IPS DF 6.9 (cell line): ENCODE measurements at regions not wholly inside any gene's neighbourhood (a gene's known extent, or its start where the extent isn't known, plus 50 kb on each side); places are given as distances from the start of the nearest gene placed in this dataset.

Source experiments
- DNase-seq: peaks from one replicate; pipeline ENCODE4 v3.0.0-alpha.2; 2013; ENCODE audit warnings: low read depth, low spot score
- H3K27ac ChIP-seq: one replicate; pipeline ENCODE4 v1.5.1; 2013; ENCODE audit warnings: low read length, control low read depth
- H3K27me3 ChIP-seq: 2 replicates; pipeline ENCODE4 v1.6.1; 2013; ENCODE audit warnings: mild to moderate bottlenecking, low read length; ENCODE audit not compliant: control insufficient read depth, insufficient read depth
- H3K36me3 ChIP-seq: 2 replicates; pipeline ENCODE4 v1.6.1; 2013; ENCODE audit warnings: low read length; ENCODE audit not compliant: control insufficient read depth, insufficient read depth
- H3K4me1 ChIP-seq: 2 replicates; pipeline ENCODE4 v1.6.1; 2013; ENCODE audit warnings: low read length; ENCODE audit not compliant: control insufficient read depth, insufficient read depth
- H3K4me3 ChIP-seq: 2 replicates; pipeline ENCODE4 v1.5.1; 2013; ENCODE audit warnings: mild to moderate bottlenecking, low read length
- H3K9me3 ChIP-seq: 2 replicates; pipeline ENCODE4 v1.6.1; 2013; ENCODE audit warnings: low read length, inconsistent platforms; ENCODE audit not compliant: control insufficient read depth, insufficient read depth
- WGBS: extraction: QIAGEN DNeasy Blood & Tissue Kit; methylation state at CpG from one replicate; pipeline ENCODE4 v1.1.7; 2013; ENCODE audit warnings: mixed read lengths, missing lambda C conversion rate; ENCODE audit not compliant: insufficient read length, insufficient coverage; 5-methylcytosine and 5-hydroxymethylcytosine counted together

DNA sequence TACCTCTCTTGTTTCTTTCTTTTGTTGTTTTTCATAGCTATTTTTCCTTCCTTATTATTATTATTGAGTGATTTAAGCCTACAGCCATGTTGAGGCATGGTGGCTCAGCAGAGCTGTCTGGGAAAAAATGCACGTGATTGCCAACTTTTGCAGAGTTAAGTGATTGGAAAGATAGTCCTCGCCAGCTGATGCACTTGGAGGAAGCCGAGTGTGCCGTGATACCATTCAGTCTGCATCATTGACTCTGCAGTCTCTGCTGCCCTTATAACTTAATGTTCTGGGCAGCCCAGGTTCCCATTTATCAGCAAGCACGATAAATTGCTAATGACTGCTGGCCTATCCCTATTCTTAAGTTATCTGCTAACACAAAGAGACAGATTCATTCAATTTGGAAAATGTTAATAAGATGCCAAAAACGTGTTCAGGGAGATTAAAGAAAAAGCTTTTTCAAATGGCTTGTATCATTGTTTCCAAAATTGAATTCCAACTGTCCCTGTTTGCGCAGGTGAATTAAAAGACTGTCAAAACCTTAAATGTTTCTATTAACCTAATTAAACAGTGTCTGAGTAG, 232.9 kb upstream of the NPY start:
- Histone ChIP-seq H3K4me3 (no peak overlapping the region), H3K4me1 (no peaks in the 10 kb centered on the region), H3K9me3 (no peaks in the 10 kb centered on the region), H3K27ac (no peak overlapping the region), H3K36me3 (no peaks in the 10 kb centered on the region), H3K27me3 (no peaks in the 10 kb centered on the region)
- WGBS: no CpG with 5 or more reads among the region's 7 CpGs
- no peak for DNase-seq

DNA sequence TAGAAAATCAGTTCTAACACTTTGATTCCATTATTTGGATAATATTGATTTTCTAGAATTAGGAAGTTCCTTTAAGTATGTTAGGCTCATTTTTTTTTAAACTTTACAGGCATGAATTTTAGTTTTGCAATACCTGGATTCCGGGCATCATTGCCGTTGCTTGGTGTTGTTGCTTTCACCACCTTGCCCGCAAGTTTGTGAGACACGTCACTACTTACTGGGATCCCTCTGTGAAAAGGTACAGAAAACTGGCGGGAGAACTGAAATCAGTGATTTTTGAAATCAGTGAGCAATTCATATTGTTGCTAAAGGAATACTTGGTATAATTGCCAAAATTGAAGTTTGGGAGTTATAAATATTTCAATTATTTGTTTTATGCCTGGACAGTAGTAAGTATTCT, 232.3 kb upstream of the NPY start:
- no CpG with 5 or more reads among the region's 5 CpGs for WGBS
- Histone ChIP-seq H3K4me3 (no peak overlapping the region), H3K36me3 (no peaks in the 10 kb centered on the region), H3K9me3 (no peaks in the 10 kb centered on the region), H3K27me3 (no peaks in the 10 kb centered on the region), H3K4me1 (no peaks in the 10 kb centered on the region), H3K27ac (no peak overlapping the region)
- DNase-seq: no peak

DNA sequence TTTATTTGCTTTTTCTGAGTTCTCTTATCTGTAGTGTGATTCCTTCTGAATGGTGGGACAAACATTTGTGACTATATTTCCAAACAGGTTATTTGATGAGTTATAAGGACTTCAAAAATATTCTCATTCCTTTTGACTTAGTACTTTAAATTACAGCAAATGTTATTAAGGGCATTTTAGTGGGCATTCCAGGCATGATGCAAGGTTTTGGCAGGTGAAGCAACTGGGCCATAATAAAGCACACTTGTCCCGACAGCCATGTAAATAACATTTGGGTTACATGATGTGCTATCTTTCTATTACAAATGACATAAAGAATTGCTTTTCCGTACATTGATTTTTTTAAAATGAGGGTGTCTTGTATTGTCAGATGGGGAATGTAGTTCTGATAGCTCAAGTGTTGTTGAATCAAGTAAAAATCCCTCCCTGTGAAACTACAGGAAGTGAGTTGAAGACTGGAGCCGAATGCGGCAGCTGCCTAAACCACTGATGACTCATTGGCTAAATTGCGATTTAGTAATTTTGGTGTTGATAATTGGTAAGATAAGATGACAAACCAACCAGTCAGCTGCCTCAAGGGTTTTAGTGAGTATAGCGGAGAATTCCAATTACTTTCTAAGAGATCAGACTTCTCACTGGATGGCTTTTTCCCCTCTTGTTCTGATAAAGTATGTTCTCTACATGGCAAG, 231.3 kb upstream of the NPY start:
- no peak for DNase-seq
- WGBS: no CpG with 5 or more reads among the region's 6 CpGs
- no peaks in the 10 kb centered on the region for H3K27me3 ChIP-seq
- H3K9me3 ChIP-seq: no peaks in the 10 kb centered on the region
- no peaks in the 10 kb centered on the region for H3K4me1 ChIP-seq
- no peaks in the 10 kb centered on the region for H3K36me3 ChIP-seq
- H3K27ac ChIP-seq: no peak overlapping the region
- no peak overlapping the region for H3K4me3 ChIP-seq

DNA sequence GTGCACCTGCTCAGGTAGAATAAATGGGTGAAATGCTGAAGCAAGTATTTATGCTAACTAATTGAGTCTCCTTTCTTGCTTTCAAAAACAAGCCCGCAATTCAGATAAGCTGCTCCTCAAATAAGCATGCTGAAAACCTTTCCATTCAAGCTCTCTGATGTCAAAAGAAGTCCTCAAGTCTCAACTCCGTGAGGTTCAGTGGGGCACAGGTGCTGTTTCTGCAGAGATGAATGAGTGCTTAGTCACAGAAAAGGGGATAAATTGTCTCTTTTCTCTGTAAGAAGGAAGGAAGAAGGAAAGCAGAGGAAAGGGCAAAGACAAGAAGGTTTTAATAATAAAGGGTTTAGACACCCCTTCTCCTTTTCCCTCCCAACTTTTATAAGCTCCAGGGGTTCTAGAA, 229.8 kb upstream of the NPY start:
- Histone ChIP-seq H3K4me3 (no peak overlapping the region), H3K9me3 (no peaks in the 10 kb centered on the region), H3K36me3 (no peaks in the 10 kb centered on the region), H3K27ac (no peak overlapping the region), H3K4me1 (no peaks in the 10 kb centered on the region), H3K27me3 (no peaks in the 10 kb centered on the region)
- DNase-seq: no peak
- WGBS: no CpG with 5 or more reads among the region's 2 CpGs

DNA sequence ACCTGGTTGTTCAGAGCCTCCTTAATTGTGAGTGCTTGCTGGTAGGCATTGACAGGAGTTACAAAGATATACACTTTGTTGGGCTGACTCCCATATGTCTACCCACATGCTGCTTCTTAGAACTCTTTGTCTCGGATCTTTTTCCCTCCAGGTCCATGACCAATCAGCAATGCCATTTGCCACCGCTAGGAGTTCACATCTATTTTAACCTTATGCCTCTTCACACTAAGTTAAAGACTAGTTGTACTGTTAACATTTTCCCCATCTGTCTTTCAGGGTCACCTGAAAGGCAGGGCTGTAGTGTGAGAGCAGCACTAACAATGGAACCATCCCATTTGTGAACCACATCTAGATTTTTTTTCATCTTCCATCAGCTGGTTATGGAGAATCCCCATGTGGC, 226.7 kb upstream of the NPY start:
- no peak overlapping the region for H3K27ac ChIP-seq
- no peaks in the 10 kb centered on the region for H3K4me1 ChIP-seq
- WGBS: no CpG with 5 or more reads among the region's 2 CpGs
- no peak for DNase-seq
- H3K4me3 ChIP-seq: no peak overlapping the region
- no peaks in the 10 kb centered on the region for H3K36me3 ChIP-seq
- H3K27me3 ChIP-seq: no peaks in the 10 kb centered on the region
- no peaks in the 10 kb centered on the region for H3K9me3 ChIP-seq

DNA sequence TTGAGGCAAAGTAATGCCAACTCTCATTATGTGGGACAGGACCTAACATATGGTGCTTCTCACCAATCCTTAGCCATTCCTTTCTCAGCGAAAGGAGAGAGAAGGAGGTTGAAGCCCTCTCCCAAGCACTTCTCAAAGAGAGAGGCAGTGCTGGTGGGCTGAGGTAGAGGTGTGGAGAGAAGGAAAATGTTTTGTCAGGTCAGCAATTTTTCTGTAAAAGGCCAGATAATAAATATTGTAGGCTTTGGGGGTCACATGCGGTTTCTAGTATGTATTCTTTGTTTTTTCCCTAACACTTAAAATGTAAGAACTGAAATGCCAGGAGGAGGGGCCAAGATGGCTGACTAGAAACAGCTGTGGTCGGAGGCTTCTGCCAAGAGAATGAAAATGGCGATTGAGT, 225.0 kb upstream of the NPY start:
- no CpG with 5 or more reads among the region's 4 CpGs for WGBS
- Histone ChIP-seq H3K4me3 (no peak overlapping the region), H3K27ac (no peak overlapping the region), H3K9me3 (no peaks in the 10 kb centered on the region), H3K4me1 (no peaks in the 10 kb centered on the region), H3K27me3 (no peaks in the 10 kb centered on the region), H3K36me3 (no peaks in the 10 kb centered on the region)
- no peak for DNase-seq

DNA sequence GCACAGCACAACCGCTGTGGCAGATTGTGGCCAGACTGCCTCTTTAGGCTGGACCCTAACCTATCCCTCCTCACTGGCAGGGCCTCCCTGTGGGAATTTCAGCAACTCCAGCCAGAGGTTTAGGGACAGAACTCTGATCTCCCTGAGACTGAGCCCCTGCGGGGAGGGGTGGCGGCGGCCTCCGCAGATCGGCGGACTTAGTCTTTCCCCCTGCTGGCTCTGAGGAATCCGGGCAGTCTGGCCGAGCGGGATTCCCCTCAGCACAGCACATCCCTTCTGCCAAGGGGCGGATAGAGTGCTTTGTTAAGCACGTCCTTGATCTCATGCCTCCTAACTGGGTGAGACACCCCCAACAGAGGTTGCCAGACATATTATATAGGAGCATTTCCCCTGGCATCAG, 224.2 kb upstream of the NPY start:
- no peaks in the 10 kb centered on the region for H3K9me3 ChIP-seq
- H3K36me3 ChIP-seq: no peaks in the 10 kb centered on the region
- no peak for DNase-seq
- WGBS: no CpG with 5 or more reads among the region's 12 CpGs
- H3K27me3 ChIP-seq: no peaks in the 10 kb centered on the region
- H3K4me1 ChIP-seq: no peaks in the 10 kb centered on the region
- no peak overlapping the region for H3K4me3 ChIP-seq
- H3K27ac ChIP-seq: no peak overlapping the region

DNA sequence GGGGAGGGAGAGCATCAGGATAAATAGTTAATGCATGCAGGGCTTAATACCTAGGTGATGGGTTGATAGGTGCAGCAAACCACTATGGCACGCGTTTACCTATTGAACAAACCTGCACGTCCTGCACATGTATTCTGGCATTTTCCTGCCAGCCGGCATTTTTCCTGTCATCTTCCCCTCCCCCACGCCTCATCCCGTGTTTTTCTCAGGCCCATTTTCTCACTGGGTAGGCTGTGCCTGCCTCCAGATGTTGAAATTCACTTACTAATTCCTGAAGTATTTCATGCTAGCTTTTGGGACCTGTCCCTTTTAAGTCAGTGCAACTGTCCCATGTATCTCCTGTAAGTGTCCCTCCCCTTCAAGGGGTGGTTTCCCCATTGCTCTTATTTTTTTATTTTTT, 220.3 kb upstream of the NPY start:
- no peak overlapping the region for H3K27ac ChIP-seq
- WGBS: no CpG with 5 or more reads among the region's 6 CpGs
- no peak for DNase-seq

DNA sequence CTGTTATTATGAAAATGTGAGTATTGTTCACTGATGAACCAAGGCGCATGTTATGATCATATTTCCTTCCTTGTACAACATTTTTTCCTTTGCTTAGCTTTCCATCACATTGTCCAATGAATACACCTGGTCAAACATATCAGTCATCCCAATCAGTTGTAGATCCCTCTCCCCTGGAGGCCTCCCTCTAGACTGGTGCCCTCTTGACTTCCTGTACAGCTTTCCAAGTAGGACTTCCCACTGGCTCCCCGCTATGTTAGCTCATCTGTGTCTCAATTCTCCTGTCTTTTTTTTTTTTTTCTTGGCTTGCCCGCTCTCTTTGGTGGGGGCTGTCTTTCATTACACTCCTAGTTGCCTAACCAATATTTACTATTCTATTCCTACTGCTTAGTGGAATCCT, 214.2 kb upstream of the NPY start:
- no peaks in the 10 kb centered on the region for H3K9me3 ChIP-seq
- no CpG with 5 or more reads among the region's 3 CpGs for WGBS
- H3K36me3 ChIP-seq: no peaks in the 10 kb centered on the region
- H3K4me3 ChIP-seq: no peak overlapping the region
- H3K27me3 ChIP-seq: no peaks in the 10 kb centered on the region
- H3K27ac ChIP-seq: no peak overlapping the region
- no peaks in the 10 kb centered on the region for H3K4me1 ChIP-seq
- no peak for DNase-seq

More for the DNA sequence above, 220.3 kb upstream of the NPY start:
- Histone ChIP-seq H3K9me3 (no peaks in the 10 kb centered on the region), H3K36me3 (no peaks in the 10 kb centered on the region), H3K4me1 (no peaks in the 10 kb centered on the region), H3K27me3 (no peaks in the 10 kb centered on the region), H3K4me3 (no peak overlapping the region)

DNA sequence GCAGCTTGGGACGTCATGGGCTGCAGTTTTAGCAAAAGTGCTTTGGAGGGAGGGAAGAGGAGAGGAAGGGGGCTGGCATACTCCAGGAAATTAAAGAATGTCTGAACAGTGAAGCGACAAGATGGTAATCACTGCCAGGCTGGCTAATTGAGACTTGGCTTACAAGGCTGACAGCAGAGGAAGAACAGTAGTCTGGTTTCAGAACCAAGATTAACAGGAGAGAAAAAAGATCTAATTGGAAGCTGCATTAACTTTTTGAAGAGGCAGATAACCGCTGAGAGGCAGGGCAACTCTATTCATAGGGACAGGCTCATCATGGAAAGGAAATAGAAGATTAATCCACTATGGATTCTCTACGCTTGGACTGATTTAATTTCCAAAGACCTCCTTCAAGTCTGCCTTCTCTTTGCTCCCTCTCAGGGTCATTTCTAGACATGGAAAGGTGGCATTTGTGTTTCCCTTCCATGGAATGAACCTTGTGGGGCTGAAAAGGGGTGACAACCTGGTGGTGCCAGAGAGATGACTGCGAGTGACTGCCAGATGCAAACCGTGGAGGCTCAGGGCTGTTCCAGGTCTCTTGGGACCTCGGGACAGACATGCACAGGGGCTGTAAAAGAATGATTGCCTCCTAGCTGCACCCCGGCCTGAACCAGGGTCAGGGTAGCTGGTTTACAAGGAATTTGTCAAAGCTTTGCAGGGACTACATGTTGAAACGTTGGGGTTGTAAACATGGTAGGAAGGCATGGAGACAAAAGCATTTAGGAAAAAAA, 210.2 kb upstream of the NPY start:
- no peak overlapping the region for H3K4me3 ChIP-seq
- H3K27ac ChIP-seq: no peak overlapping the region
- no CpG with 5 or more reads among the region's 9 CpGs for WGBS
- H3K9me3 ChIP-seq: no peaks in the 10 kb centered on the region
- H3K36me3 ChIP-seq: no peaks in the 10 kb centered on the region
- H3K4me1 ChIP-seq: no peaks in the 10 kb centered on the region
- DNase-seq: no peak
- H3K27me3 ChIP-seq: no peaks in the 10 kb centered on the region
